ENCODE measurements at regions not wholly inside any gene's neighbourhood (a gene's known extent, or its start where the extent isn't known, plus 50 kb on each side); places are given as distances from the start of the nearest gene placed in this dataset.
A peak's percentile ranks its signal among the peaks of the same experiment; 100 is the strongest.

DNA sequence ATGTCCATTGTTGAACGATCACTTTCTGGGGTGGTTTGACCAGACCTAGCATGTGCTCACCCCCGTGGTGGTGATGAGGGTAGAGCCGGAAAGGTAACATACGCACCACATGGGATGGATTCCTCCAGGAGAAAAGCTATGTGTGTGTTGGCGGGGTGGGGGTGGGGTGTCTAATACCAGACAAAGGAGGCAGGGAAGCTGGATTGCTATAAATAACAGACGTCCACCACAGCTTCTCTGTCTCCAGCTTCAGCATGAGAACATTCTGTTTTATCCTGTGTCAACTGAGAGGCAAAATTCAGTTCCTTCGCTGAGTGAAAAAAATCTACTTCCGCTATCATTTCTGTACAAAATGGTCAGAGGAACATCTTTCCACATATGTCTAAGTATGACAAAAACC is 151.0 kb downstream of the PCSK1 start:
- no peak for DNase-seq

GRCh38 chr5:96280946-96281393 is 152.1 kb downstream of the PCSK1 start:
- DNase-seq, result no peak

DNA sequence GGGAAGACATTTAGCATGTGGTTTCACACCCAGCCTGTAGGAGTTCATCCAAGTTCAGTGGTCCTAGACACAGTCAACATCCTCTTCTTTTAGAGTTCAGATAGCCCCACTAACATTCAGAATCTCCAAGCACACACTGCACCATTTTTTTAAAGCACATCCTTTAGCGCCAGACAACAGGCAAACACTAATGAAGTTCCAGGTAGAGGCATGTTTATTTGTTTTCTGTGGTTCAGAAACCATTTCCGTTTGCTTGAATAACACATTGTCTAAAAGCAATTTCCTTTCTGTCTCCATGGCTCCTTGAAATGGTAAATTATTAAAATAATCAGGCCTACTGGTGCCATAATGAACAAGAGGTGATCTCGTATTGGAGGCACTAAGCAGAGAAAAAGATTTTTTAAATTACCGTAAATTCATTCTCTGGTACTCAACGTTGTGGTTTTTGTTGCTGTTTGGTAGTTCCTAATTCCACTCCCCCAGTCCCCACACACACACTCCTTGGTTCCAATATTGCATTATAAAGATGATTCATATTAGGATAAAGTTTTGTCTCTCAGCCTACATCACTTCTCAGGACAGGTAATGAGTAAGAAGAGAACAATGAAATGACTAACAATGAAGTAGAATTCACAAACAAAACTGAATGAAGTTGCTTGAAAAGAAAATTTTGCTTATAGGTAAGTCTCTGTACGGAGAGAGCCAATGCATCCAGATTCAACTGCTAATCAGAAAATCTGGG is 153.1 kb downstream of the PCSK1 start:
- DNase-seq, result no peak

- DNase-seq, result no peak
Observed at GRCh38 chr5:96278981-96279380, 154.1 kb downstream of the PCSK1 start.

DNA sequence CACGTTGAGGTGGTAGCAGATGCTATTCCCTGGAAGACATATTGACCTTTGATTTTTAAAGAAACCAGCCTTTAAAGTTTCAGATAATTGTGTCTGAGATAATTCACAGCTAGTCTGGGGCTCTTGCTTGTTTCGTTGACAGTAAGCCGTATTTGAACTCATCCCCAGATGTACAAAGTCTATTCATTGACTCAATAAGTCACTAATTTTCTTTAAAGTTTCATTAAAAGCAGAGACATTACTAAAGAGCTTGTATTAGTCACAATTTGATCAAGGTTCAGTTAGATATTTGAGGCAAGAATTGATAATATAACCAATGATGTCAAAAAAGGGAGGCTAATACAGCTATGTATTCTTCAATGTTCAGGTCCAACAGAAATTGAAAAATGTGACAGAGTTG is 158.0 kb downstream of the PCSK1 start:
- DNase-seq, result no peak

- DNase-seq, result no peak
Observed at GRCh38 chr5:96265487-96265886, 167.6 kb downstream of the PCSK1 start.

- DNase-seq, result no peak
Observed at GRCh38 chr5:96264047-96264446, 169.0 kb downstream of the PCSK1 start.

GRCh38 chr5:96262105-96262504 is 170.9 kb downstream of the PCSK1 start:
- no peak for DNase-seq

GRCh38 chr5:96260009-96260408 is 173.0 kb downstream of the PCSK1 start:
- no peak for DNase-seq

GRCh38 chr5:96259151-96259772 is 173.8 kb downstream of the PCSK1 start:
- DNase-seq, result no peak

GRCh38 chr5:96258692-96259091 is 174.4 kb downstream of the PCSK1 start:
- no peak for DNase-seq

GRCh38 chr5:96257904-96258303 is 175.1 kb downstream of the PCSK1 start:
- no peak for DNase-seq

- DNase-seq, result peak; percentile 66
Observed at GRCh38 chr5:96256795-96257470, 176.1 kb downstream of the PCSK1 start.

- no peak for DNase-seq
Observed at GRCh38 chr5:96254980-96255691, 177.9 kb downstream of the PCSK1 start.

DNA sequence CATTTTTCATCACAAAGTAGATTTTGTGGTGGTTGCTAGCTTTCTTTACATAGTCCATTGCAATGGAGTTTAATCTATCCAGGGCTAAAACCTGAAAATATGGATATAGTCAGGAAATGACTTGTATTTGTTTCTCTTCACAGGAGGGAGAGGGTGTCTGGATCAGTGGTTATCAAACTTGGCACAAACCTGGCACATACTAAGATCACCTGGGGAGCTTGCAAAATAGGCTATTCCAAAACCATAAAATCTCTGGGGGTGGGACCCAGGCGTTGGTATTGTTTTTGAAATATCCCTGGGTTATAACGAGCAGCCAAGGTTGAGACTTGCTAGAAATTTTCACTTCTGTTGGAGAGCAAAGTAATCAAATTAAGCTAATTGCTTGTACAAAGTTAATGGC is 179.9 kb downstream of the PCSK1 start:
- DNase-seq, result no peak

DNA sequence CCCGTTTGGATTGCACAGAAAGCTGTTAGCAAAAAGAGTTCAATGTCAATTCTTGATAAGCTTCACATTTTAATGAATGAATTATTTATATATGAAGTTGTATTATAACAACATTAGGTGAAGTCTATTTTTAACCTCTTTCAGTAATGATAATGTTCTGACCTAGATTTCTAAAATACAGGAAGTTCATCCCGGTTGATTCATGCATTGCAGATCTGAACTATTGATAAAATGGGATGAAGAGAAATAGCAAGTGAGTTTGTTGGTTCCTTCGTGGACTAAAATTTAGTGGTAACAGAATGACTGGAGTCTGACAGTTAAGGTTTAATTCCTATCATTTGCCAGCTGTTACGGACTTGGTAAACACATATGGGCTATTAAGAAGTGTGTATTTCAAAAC is 180.5 kb downstream of the PCSK1 start:
- no peak for DNase-seq

- no peak for DNase-seq
Observed at GRCh38 chr5:96250782-96251181, 182.3 kb downstream of the PCSK1 start.

GRCh38 chr5:96248131-96248530 is 184.9 kb downstream of the PCSK1 start:
- no peak for DNase-seq

GRCh38 chr5:96247708-96248107 is 185.3 kb downstream of the PCSK1 start:
- no peak for DNase-seq

GRCh38 chr5:96247097-96247701 is 185.8 kb downstream of the PCSK1 start:
- DNase-seq, result no peak

GRCh38 chr5:96245140-96246091 is 187.6 kb downstream of the PCSK1 start:
- DNase-seq, result no peak

- no peak for DNase-seq
Observed at GRCh38 chr5:96244696-96245095, 188.4 kb downstream of the PCSK1 start.

Measured in SHP77 treated with DMSO at 0.1 percent for 48 hours (cell line).